ENCODE measurements at regions not wholly inside any gene's neighbourhood (a gene's known extent, or its start where the extent isn't known, plus 50 kb on each side); places are given as distances from the start of the nearest gene placed in this dataset.

DNA sequence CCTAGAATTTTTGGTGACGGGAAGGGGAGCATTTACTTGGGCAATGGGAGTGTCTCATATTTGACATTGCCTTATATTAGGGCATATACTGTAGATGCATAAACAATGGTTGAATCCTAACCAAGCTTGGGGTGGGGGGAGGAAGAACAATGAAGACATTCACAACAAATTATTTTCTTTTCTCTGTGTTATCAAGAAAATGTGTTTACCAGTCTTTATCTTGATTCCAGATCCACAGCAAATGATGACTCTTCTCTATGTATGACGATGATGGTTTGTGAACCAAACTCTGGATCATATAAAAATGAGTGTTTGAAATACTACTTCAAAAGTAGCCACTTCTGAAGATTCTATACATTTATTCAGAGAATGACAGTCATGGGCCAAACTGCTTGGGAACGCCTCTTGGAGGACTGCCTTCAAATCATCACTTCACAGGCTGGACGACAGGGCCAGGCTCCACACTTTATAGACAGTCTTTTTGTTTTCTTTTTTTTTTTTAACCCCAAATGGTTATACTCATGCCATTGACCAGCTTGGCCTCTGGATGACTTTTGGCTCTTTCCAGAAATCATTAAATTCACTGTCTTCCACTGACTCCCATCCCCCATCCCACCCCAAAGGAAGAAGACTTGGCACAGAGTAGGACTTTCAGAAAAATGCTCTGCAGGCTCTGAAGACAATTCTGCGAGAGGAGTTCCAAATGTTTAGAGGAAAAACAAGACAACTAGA, 123.8 kb upstream of the LIFR start:
- no peak for DNase-seq (ENCODE audit: low spot score in 2 of 2)
- no peak overlapping the region for H3K27ac ChIP-seq
- no peak overlapping the region for H3K4me3 ChIP-seq
- H3K4me1 ChIP-seq = no peaks in the 10 kb centered on the region
- 83% methylated on average over 5 of the region's 5 CpGs for WGBS
- no peaks in the 10 kb centered on the region for H3K9me3 ChIP-seq
- no peaks in the 10 kb centered on the region for H3K36me3 ChIP-seq
- no peak for TF ChIP-seq EP300 (IDR thresholded peaks at IDR 0.05)
- TF ChIP-seq, protein P1, sequence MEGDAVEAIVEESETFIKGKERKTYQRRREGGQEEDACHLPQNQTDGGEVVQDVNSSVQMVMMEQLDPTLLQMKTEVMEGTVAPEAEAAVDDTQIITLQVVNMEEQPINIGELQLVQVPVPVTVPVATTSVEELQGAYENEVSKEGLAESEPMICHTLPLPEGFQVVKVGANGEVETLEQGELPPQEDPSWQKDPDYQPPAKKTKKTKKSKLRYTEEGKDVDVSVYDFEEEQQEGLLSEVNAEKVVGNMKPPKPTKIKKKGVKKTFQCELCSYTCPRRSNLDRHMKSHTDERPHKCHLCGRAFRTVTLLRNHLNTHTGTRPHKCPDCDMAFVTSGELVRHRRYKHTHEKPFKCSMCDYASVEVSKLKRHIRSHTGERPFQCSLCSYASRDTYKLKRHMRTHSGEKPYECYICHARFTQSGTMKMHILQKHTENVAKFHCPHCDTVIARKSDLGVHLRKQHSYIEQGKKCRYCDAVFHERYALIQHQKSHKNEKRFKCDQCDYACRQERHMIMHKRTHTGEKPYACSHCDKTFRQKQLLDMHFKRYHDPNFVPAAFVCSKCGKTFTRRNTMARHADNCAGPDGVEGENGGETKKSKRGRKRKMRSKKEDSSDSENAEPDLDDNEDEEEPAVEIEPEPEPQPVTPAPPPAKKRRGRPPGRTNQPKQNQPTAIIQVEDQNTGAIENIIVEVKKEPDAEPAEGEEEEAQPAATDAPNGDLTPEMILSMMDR (IDR thresholded peaks at IDR 0.05) = no peak
- TF ChIP-seq POLR2A (IDR thresholded peaks at IDR 0.05) = no peak
- no peak for TF ChIP-seq POLR2AphosphoS5 (IDR thresholded peaks at IDR 0.05)
- H3K27me3 ChIP-seq = no peaks in the 10 kb centered on the region

DNA sequence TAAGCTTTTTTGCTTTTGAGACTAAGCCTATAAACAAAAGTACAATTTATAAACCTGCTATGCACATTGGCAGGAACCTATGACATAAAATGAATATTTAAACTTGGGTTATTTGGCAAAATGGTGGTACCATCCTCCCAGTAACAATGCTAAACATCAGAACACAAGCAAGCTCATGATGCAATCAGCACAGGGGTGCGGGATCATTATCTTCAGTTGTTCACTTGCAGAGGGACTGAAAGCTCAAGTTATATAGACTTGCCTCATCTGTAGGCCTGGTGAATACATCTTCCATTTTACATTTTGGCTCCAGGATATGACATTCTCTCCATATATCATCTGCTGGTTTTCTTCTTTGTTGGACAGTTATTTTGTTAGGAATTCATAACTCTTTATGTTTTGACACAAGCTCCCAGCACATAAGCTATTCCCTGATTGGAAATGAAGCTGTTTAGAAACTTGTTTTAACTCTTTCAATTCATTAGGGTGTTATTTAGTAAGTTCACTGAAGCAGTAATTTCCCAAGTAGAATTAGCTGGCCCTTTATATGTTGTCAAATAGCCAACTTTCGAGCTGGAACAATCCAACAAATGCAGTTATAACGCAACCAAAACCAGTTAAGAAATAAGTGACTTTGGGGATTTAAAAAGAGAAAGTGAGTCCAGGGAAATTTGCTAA, 124.7 kb upstream of the LIFR start:
- Histone ChIP-seq H3K27ac (no peak overlapping the region), H3K9me3 (no peaks in the 10 kb centered on the region), H3K4me3 (no peak overlapping the region), H3K4me1 (no peaks in the 10 kb centered on the region), H3K27me3 (no peaks in the 10 kb centered on the region), H3K36me3 (no peaks in the 10 kb centered on the region)
- DNase-seq (ENCODE audit: low spot score in 2 of 2) = no peak
- TF ChIP-seq, protein P1 (IDR thresholded peaks at IDR 0.05) = no peak
- no peak for TF ChIP-seq EP300 (IDR thresholded peaks at IDR 0.05)
- no peak for TF ChIP-seq POLR2AphosphoS5 (IDR thresholded peaks at IDR 0.05)
- WGBS = 64% methylated on average over 3 of the region's 3 CpGs

DNA sequence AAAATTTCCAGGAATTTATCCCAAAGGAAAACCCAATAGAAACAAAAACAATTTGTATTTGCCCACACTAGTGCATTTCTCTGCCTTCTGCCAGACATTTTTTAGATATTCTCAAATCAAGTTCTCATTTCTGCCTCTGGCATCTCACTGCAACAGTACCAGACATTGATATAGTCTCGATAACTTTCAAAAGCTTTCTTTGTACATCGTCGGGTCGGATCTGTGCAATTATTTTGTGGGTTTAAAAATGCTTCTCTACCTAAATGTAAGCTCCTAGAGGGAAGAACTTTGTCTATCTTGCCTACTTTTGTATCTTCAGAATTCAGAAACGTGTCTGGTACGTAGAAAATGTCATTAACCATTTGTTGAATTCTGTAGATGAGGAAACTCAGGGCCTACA, 125.5 kb upstream of the LIFR start:
- no peak overlapping the region for H3K27ac ChIP-seq
- no peaks in the 10 kb centered on the region for H3K36me3 ChIP-seq
- no peaks in the 10 kb centered on the region for H3K27me3 ChIP-seq
- no peaks in the 10 kb centered on the region for H3K9me3 ChIP-seq
- no peak overlapping the region for H3K4me3 ChIP-seq
- 69% methylated on average over 6 of the region's 6 CpGs for WGBS
- TF ChIP-seq EP300 (IDR thresholded peaks at IDR 0.05) (no peak), POLR2AphosphoS5 (IDR thresholded peaks at IDR 0.05) (no peak), POLR2A (IDR thresholded peaks at IDR 0.05) (no peak)
- TF ChIP-seq, protein P1 (IDR thresholded peaks at IDR 0.05) = no peak
- no peak for DNase-seq (ENCODE audit: low spot score in 2 of 2)
- H3K4me1 ChIP-seq = no peaks in the 10 kb centered on the region

- H3K4me3 ChIP-seq = no peak overlapping the region
- 86% methylated on average over 3 of the region's 3 CpGs for WGBS
- DNase-seq (ENCODE audit: low spot score in 2 of 2) = no peak
- no peak overlapping the region for H3K27ac ChIP-seq
- no peaks in the 10 kb centered on the region for H3K36me3 ChIP-seq
- no peaks in the 10 kb centered on the region for H3K4me1 ChIP-seq
- no peaks in the 10 kb centered on the region for H3K27me3 ChIP-seq
- H3K9me3 ChIP-seq = no peaks in the 10 kb centered on the region
- TF ChIP-seq POLR2A (IDR thresholded peaks at IDR 0.05) (no peak), EP300 (IDR thresholded peaks at IDR 0.05) (no peak), POLR2AphosphoS5 (IDR thresholded peaks at IDR 0.05) (no peak)
- TF ChIP-seq, protein P1 (IDR thresholded peaks at IDR 0.05) = no peak
Observed at GRCh38 chr5:38686658-38687057, 130.2 kb upstream of the LIFR start.

GRCh38 chr5:38692346-38692745, 135.9 kb upstream of the LIFR start:
- no peak for TF ChIP-seq EP300 (IDR thresholded peaks at IDR 0.05)
- TF ChIP-seq, protein P1 (IDR thresholded peaks at IDR 0.05) = no peak
- TF ChIP-seq POLR2AphosphoS5 (IDR thresholded peaks at IDR 0.05) = no peak
- no peak for TF ChIP-seq POLR2A (IDR thresholded peaks at IDR 0.05)
- 92% methylated on average over 4 of the region's 4 CpGs for whole genome bisulfite sequencing

More at GRCh38 chr5:38692346-38692745, 135.9 kb upstream of the LIFR start:
- Histone ChIP-seq H3K9me3 (no peaks in the 10 kb centered on the region), H3K36me3 (no peaks in the 10 kb centered on the region), H3K27ac (no peak overlapping the region), H3K4me3 (no peak overlapping the region), H3K4me1 (no peaks in the 10 kb centered on the region), H3K27me3 (no peaks in the 10 kb centered on the region)
- DNase-seq (ENCODE audit: low spot score in 2 of 2) = no peak
